ENCODE measurements at regions not wholly inside any gene's neighbourhood (a gene's known extent, or its start where the extent isn't known, plus 50 kb on each side); places are given as distances from the start of the nearest gene placed in this dataset.

DNA sequence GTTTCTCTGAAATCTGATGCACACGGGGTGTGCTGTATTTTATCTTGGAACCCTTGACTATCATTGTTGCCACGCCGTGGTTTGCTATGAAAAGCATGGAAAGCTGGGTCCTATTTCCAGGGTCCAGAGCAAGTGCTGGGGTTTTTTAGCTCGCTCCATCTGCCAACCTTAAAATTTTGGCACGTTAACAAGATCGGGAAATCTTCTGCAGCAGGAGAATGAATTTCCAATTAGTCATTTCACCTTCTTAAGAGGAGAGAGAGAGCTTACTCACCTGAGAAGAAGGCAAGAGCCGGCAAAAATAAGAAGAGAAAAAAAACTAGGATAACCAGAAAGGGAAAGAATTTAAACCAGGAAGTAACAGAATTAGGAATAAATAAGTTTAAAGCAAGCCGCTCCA lies 223.6 kb upstream of the CELF2 start:
- no peak overlapping the region for H3K18ac ChIP-seq (ENCODE audit: low read length)
- no peak overlapping the region for H3K9ac ChIP-seq (ENCODE audit: low read depth, low read length, poor library complexity)
- no peak overlapping the region for H3K4ac ChIP-seq (ENCODE audit: low read length)
- no peaks in the 10 kb centered on the region for H3K36me3 ChIP-seq (replicated peaks in 1 of 2; ENCODE audit: control insufficient read depth in 2 of 2, insufficient read depth in 2 of 2, low read length in 2 of 2)
- no peak overlapping the region for H2AK5ac ChIP-seq (ENCODE audit: low read depth, low read length)
- WGBS, 2 donors (ENCODE audit: extremely low coverage in 2 of 2, insufficient read length in 2 of 2, insufficient replicate concordance in 1 of 2) = no CpG with 5 or more reads among the region's 8 CpGs
- no peak for DNase-seq (ENCODE audit: low spot score)
- H3K4me2 ChIP-seq (ENCODE audit: insufficient read depth, low read length, poor library complexity, severe bottlenecking) = no peak overlapping the region
- H3K4me1 ChIP-seq (ENCODE audit: control insufficient read depth in 2 of 2, insufficient read depth in 1 of 2, low read depth in 1 of 2, low read length in 2 of 2) = peaks cover 7 to 9% of the 10 kb centered on the region in 2 donors
- H4K91ac ChIP-seq (ENCODE audit: low read depth, low read length, poor library complexity) = no peak overlapping the region
- no peak overlapping the region for H2AFZ ChIP-seq (ENCODE audit: low read length)
- no peaks in the 10 kb centered on the region for H3K9me3 ChIP-seq (replicated peaks in 1 of 2; ENCODE audit: control insufficient read depth in 2 of 2, insufficient read depth in 1 of 2, low read depth in 1 of 2, low read length in 2 of 2)
- no peak overlapping the region for H2BK15ac ChIP-seq (ENCODE audit: low read length)
- H3K27ac ChIP-seq (replicated peaks; ENCODE audit: low read length) = no peak overlapping the region
- H2BK120ac ChIP-seq (ENCODE audit: low read depth, low read length) = no peak overlapping the region
- no peak overlapping the region for H2BK12ac ChIP-seq (ENCODE audit: low read length)
- H3K27me3 ChIP-seq (ENCODE audit: control insufficient read depth in 3 of 3, insufficient read depth in 3 of 3, low read depth in 1 of 3, low read length in 3 of 3) = no peaks in the 10 kb centered on the region
- no peaks in the 10 kb centered on the region for H3K79me1 ChIP-seq (ENCODE audit: low read depth, low read length)
- no peak overlapping the region for H3K23ac ChIP-seq (ENCODE audit: low read depth, low read length, poor library complexity)
- H4K8ac ChIP-seq (ENCODE audit: low read depth, low read length) = no peak overlapping the region
- no peak overlapping the region for H3K14ac ChIP-seq (ENCODE audit: low read length)
- H3K4me3 ChIP-seq (ENCODE audit: low read length in 2 of 2) = no peak overlapping the region
- H2BK5ac ChIP-seq (ENCODE audit: low read length) = no peak overlapping the region

DNA sequence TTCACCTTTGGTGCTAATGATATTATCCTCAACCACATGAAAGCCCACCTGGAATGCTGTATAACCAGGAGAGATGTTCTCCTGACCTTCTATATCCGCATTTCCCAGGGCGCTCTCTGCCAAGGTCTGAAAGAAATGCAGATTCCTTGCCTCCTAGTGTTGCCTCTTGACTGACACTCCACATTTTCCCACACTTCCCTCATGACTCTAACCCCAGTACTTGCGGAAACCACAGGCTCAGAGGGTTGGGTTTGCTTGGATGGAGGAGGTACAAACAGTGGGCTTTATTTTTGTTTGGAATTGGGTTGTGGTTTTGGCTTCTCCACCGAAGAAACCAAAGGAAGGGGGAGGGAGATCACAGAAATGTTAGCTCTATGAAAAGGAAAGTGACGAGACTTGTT lies 222.9 kb upstream of the CELF2 start:
- no peak for DNase-seq (ENCODE audit: low spot score)
- no peaks in the 10 kb centered on the region for H3K9me3 ChIP-seq (replicated peaks in 1 of 2; ENCODE audit: control insufficient read depth in 2 of 2, insufficient read depth in 1 of 2, low read depth in 1 of 2, low read length in 2 of 2)
- H3K4me2 ChIP-seq (ENCODE audit: insufficient read depth, low read length, poor library complexity, severe bottlenecking) = no peak overlapping the region
- no peaks in the 10 kb centered on the region for H3K27me3 ChIP-seq (ENCODE audit: control insufficient read depth in 3 of 3, insufficient read depth in 3 of 3, low read depth in 1 of 3, low read length in 3 of 3)
- no peaks in the 10 kb centered on the region for H3K36me3 ChIP-seq (replicated peaks in 1 of 2; ENCODE audit: control insufficient read depth in 2 of 2, insufficient read depth in 2 of 2, low read length in 2 of 2)
- no peak overlapping the region for H4K8ac ChIP-seq (ENCODE audit: low read depth, low read length)
- H3K79me1 ChIP-seq (ENCODE audit: low read depth, low read length) = no peaks in the 10 kb centered on the region
- H3K27ac ChIP-seq (replicated peaks; ENCODE audit: low read length) = no peak overlapping the region
- H2BK120ac ChIP-seq (ENCODE audit: low read depth, low read length) = no peak overlapping the region
- H3K4me3 ChIP-seq (ENCODE audit: low read length in 2 of 2) = no peak overlapping the region
- no peak overlapping the region for H3K9ac ChIP-seq (ENCODE audit: low read depth, low read length, poor library complexity)
- no CpG with 5 or more reads among the region's 5 CpGs for WGBS, 2 donors (ENCODE audit: extremely low coverage in 2 of 2, insufficient read length in 2 of 2, insufficient replicate concordance in 1 of 2)
- H4K91ac ChIP-seq (ENCODE audit: low read depth, low read length, poor library complexity) = no peak overlapping the region
- H2AK5ac ChIP-seq (ENCODE audit: low read depth, low read length) = no peak overlapping the region
- H3K4me1 ChIP-seq (ENCODE audit: control insufficient read depth in 2 of 2, insufficient read depth in 1 of 2, low read depth in 1 of 2, low read length in 2 of 2) = peaks cover 7 to 9% of the 10 kb centered on the region in 2 donors
- no peak overlapping the region for H2AFZ ChIP-seq (ENCODE audit: low read length)
- no peak overlapping the region for H2BK12ac ChIP-seq (ENCODE audit: low read length)
- H2BK15ac ChIP-seq (ENCODE audit: low read length) = no peak overlapping the region
- H2BK5ac ChIP-seq (ENCODE audit: low read length) = no peak overlapping the region
- no peak overlapping the region for H3K14ac ChIP-seq (ENCODE audit: low read length)
- H3K4ac ChIP-seq (ENCODE audit: low read length) = no peak overlapping the region
- H3K23ac ChIP-seq (ENCODE audit: low read depth, low read length, poor library complexity) = no peak overlapping the region
- H3K18ac ChIP-seq (ENCODE audit: low read length) = peak overlapping the region; percentile 44

DNA sequence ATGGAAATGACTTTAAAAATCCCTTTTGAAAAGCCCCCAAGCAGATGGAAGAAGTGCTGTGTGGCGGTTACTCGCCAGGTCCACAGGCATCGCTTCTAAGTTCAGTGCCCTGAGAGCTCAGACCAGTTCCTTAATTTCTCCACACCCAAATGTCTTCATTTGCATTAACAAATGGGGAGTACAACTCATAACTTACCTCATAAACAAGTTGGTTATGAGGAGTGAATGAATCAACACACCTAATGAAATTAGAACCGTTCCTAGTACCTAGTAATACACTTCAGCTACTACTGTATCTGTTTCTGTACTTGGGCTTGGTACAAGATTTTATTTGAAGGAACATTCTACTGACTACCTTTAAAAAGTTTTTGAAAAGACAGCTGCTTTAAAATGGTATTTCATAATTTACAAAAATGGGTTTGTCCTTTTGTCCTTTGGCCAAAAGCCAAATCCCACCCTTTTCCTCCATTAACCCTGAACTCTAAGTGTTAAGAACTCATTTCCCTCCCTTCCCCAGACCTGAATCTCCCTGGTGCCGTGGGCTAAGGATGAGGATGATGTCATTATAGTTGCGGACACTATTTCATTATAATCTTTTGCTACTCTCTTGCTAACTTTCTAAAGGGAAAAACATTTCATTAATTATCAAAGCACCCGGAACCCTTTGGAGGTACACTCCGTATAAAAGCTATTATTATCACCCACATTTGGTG lies 221.5 kb upstream of the CELF2 start:
- no peak for DNase-seq (ENCODE audit: low spot score)
- no peaks in the 10 kb centered on the region for H3K27me3 ChIP-seq (ENCODE audit: control insufficient read depth in 3 of 3, insufficient read depth in 3 of 3, low read depth in 1 of 3, low read length in 3 of 3)
- H3K4me1 ChIP-seq (ENCODE audit: control insufficient read depth in 2 of 2, insufficient read depth in 1 of 2, low read depth in 1 of 2, low read length in 2 of 2) = peaks cover 7 to 9% of the 10 kb centered on the region in 2 donors
- no peak overlapping the region for H3K4ac ChIP-seq (ENCODE audit: low read length)
- H3K18ac ChIP-seq (ENCODE audit: low read length) = no peak overlapping the region
- no peak overlapping the region for H2BK5ac ChIP-seq (ENCODE audit: low read length)
- no peak overlapping the region for H3K4me2 ChIP-seq (ENCODE audit: insufficient read depth, low read length, poor library complexity, severe bottlenecking)
- no peak overlapping the region for H3K9ac ChIP-seq (ENCODE audit: low read depth, low read length, poor library complexity)
- no peak overlapping the region for H2BK12ac ChIP-seq (ENCODE audit: low read length)
- no peaks in the 10 kb centered on the region for H3K9me3 ChIP-seq (replicated peaks in 1 of 2; ENCODE audit: control insufficient read depth in 2 of 2, insufficient read depth in 1 of 2, low read depth in 1 of 2, low read length in 2 of 2)
- no peak overlapping the region for H4K91ac ChIP-seq (ENCODE audit: low read depth, low read length, poor library complexity)
- no peak overlapping the region for H2AFZ ChIP-seq (ENCODE audit: low read length)
- H3K23ac ChIP-seq (ENCODE audit: low read depth, low read length, poor library complexity) = no peak overlapping the region
- no peak overlapping the region for H2BK15ac ChIP-seq (ENCODE audit: low read length)
- no peak overlapping the region for H3K14ac ChIP-seq (ENCODE audit: low read length)
- no peak overlapping the region for H2BK120ac ChIP-seq (ENCODE audit: low read depth, low read length)
- no peaks in the 10 kb centered on the region for H3K79me1 ChIP-seq (ENCODE audit: low read depth, low read length)
- no peak overlapping the region for H3K27ac ChIP-seq (replicated peaks; ENCODE audit: low read length)
- no peak overlapping the region for H3K4me3 ChIP-seq (ENCODE audit: low read length in 2 of 2)
- H3K36me3 ChIP-seq (replicated peaks in 1 of 2; ENCODE audit: control insufficient read depth in 2 of 2, insufficient read depth in 2 of 2, low read length in 2 of 2) = no peaks in the 10 kb centered on the region
- no peak overlapping the region for H2AK5ac ChIP-seq (ENCODE audit: low read depth, low read length)
- no peak overlapping the region for H4K8ac ChIP-seq (ENCODE audit: low read depth, low read length)
- WGBS, 2 donors (ENCODE audit: extremely low coverage in 2 of 2, insufficient read length in 2 of 2, insufficient replicate concordance in 1 of 2) = no CpG with 5 or more reads among the region's 8 CpGs

DNA sequence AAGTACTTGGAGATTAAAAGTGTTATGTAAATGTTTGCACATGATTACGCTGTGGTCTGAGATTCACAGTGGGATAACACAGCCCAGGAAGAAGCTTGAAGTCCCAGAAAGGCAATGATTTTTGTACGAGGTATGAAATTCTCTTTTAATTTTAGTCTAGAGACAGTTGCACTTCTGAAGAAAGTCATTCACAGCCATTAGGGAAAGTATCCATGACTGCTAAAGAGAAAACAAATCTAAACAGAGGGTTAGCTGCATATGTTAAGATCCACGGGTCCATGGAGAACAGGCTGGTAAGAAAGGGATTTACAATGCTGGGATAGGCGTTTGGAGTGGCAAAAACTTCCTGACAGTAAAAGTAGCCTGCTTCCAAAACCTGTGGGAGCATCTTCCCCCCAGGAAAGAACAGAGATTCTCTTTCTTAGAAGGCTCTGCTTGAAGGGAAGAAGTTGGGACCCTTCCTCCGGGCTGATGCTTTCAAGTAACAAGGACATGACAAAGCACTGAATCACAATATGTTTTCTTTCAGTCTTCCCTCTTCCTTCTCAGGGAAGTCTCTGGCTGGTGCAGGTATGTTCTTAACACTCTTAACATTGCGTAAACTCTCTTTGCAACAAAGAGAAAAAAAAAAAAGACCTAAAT lies 220.8 kb upstream of the CELF2 start:
- H3K27ac ChIP-seq (replicated peaks; ENCODE audit: low read length) = no peak overlapping the region

More for the DNA sequence above, 220.8 kb upstream of the CELF2 start:
- Histone ChIP-seq H3K79me1 (ENCODE audit: low read depth, low read length) (no peaks in the 10 kb centered on the region), H3K9ac (ENCODE audit: low read depth, low read length, poor library complexity) (no peak overlapping the region), H2BK12ac (ENCODE audit: low read length) (no peak overlapping the region), H2AK5ac (ENCODE audit: low read depth, low read length) (no peak overlapping the region), H2BK15ac (ENCODE audit: low read length) (no peak overlapping the region), H3K36me3 (replicated peaks in 1 of 2; ENCODE audit: control insufficient read depth in 2 of 2, insufficient read depth in 2 of 2, low read length in 2 of 2) (no peaks in the 10 kb centered on the region), H3K18ac (ENCODE audit: low read length) (no peak overlapping the region), H3K14ac (ENCODE audit: low read length) (no peak overlapping the region), H2BK5ac (ENCODE audit: low read length) (no peak overlapping the region), H3K23ac (ENCODE audit: low read depth, low read length, poor library complexity) (no peak overlapping the region), H3K4me3 (ENCODE audit: low read length in 2 of 2) (no peak overlapping the region), H3K4me1 (ENCODE audit: control insufficient read depth in 2 of 2, insufficient read depth in 1 of 2, low read depth in 1 of 2, low read length in 2 of 2) (peaks cover 7 to 9% of the 10 kb centered on the region in 2 donors), H3K27me3 (ENCODE audit: control insufficient read depth in 3 of 3, insufficient read depth in 3 of 3, low read depth in 1 of 3, low read length in 3 of 3) (no peaks in the 10 kb centered on the region), H3K4ac (ENCODE audit: low read length) (no peak overlapping the region), H3K9me3 (replicated peaks in 1 of 2; ENCODE audit: control insufficient read depth in 2 of 2, insufficient read depth in 1 of 2, low read depth in 1 of 2, low read length in 2 of 2) (no peaks in the 10 kb centered on the region), H2BK120ac (ENCODE audit: low read depth, low read length) (no peak overlapping the region), H4K8ac (ENCODE audit: low read depth, low read length) (no peak overlapping the region), H3K4me2 (ENCODE audit: insufficient read depth, low read length, poor library complexity, severe bottlenecking) (no peak overlapping the region), H2AFZ (ENCODE audit: low read length) (peak overlapping the region; percentile 64), H4K91ac (ENCODE audit: low read depth, low read length, poor library complexity) (no peak overlapping the region)
- WGBS, 2 donors (ENCODE audit: extremely low coverage in 2 of 2, insufficient read length in 2 of 2, insufficient replicate concordance in 1 of 2) = no CpG with 5 or more reads among the region's 6 CpGs
- no peak for DNase-seq (ENCODE audit: low spot score)

Measured in neuronal stem cell (in vitro differentiated cells).